ENCODE measurements at regions not wholly inside any gene's neighbourhood (a gene's known extent, or its start where the extent isn't known, plus 50 kb on each side); places are given as distances from the start of the nearest gene placed in this dataset.

GRCh38 chr2:71846669-71847291 lies 300.9 kb downstream of the CYP26B1 start:
- in situ Hi-C loops (cut with MboI; ENCODE audit: low sequenced_read_pairs, unreplicated experiment), result no loop called here
- no peak for DNase-seq (ENCODE audit: low spot score)
- no peak for TF ChIP-seq CTCF (IDR thresholded peaks at IDR 0.05; ENCODE audit: borderline replicate concordance, control extremely low read depth, extremely low read depth, insufficient read depth, missing control alignments)

- no peak for TF ChIP-seq CTCF (IDR thresholded peaks at IDR 0.05; ENCODE audit: borderline replicate concordance, control extremely low read depth, extremely low read depth, insufficient read depth, missing control alignments)
- in situ Hi-C loops (cut with MboI; ENCODE audit: low sequenced_read_pairs, unreplicated experiment), result no loop called here
- DNase-seq (ENCODE audit: low spot score), result no peak
These were observed 301.6 kb downstream of the CYP26B1 start for GRCh38 chr2:71846072-71846471.

- no peak for DNase-seq (ENCODE audit: low spot score)
- TF ChIP-seq CTCF (IDR thresholded peaks at IDR 0.05; ENCODE audit: borderline replicate concordance, control extremely low read depth, extremely low read depth, insufficient read depth, missing control alignments), result no peak
- in situ Hi-C loops (cut with MboI; ENCODE audit: low sequenced_read_pairs, unreplicated experiment), result no loop called here
These were observed 302.7 kb downstream of the CYP26B1 start for GRCh38 chr2:71844967-71845366.

- DNase-seq (ENCODE audit: low spot score), result no peak
- in situ Hi-C loops (cut with MboI; ENCODE audit: low sequenced_read_pairs, unreplicated experiment), result no loop called here
- TF ChIP-seq CTCF (IDR thresholded peaks at IDR 0.05; ENCODE audit: borderline replicate concordance, control extremely low read depth, extremely low read depth, insufficient read depth, missing control alignments), result no peak
These were observed 304.2 kb downstream of the CYP26B1 start for GRCh38 chr2:71843391-71843850.

- in situ Hi-C loops (cut with MboI; ENCODE audit: low sequenced_read_pairs, unreplicated experiment), result no loop called here
- DNase-seq (ENCODE audit: low spot score), result no peak
- TF ChIP-seq CTCF (IDR thresholded peaks at IDR 0.05; ENCODE audit: borderline replicate concordance, control extremely low read depth, extremely low read depth, insufficient read depth, missing control alignments), result no peak
These were observed 304.9 kb downstream of the CYP26B1 start for GRCh38 chr2:71842744-71843143.

- in situ Hi-C loops (cut with MboI; ENCODE audit: low sequenced_read_pairs, unreplicated experiment), result no loop called here
- TF ChIP-seq CTCF (IDR thresholded peaks at IDR 0.05; ENCODE audit: borderline replicate concordance, control extremely low read depth, extremely low read depth, insufficient read depth, missing control alignments), result no peak
These were observed 307.8 kb downstream of the CYP26B1 start for GRCh38 chr2:71839826-71840225.

More at GRCh38 chr2:71839826-71840225, 307.8 kb downstream of the CYP26B1 start:
- DNase-seq (ENCODE audit: low spot score), result no peak

Measured in GM13976 (cell line).